Spleen (tissue), 7 donors: ENCODE measurements at regions not wholly inside any gene's neighbourhood (a gene's known extent, or its start where the extent isn't known, plus 50 kb on each side); places are given as distances from the start of the nearest gene placed in this dataset.

Source experiments
- POLR2A ChIP-seq, 3 donors: fragments of 450-650 bp; IDR thresholded peaks; one replicate each; pipeline ENCODE4 v1.5.1; 2017; ENCODE audit warnings: antibody characterized with exemption in 3 of 3, mild to moderate bottlenecking in 1 of 3
- TF ChIP-seq, protein P1 (sequence below), 11 experiments: fragments of 200-600 bp in 7 of 11; fragments of 450-650 bp in 4 of 11; sonication (generic) in 4 of 11; IDR thresholded peaks in 8 of 11; conservative IDR thresholded peaks in 3 of 11; 1 replicate in 7 of 11; 2 replicates in 4 of 11; pipeline versions ENCODE4 v1.4.0 to v1.8.0; 2016 to 2021; ENCODE audit warnings: antibody characterized with exemption in 11 of 11, inconsistent platforms in 4 of 11, mild to moderate bottlenecking in 1 of 11
- donor health status: DM: no; HTN: no; CAD: no; lungs with moderate emphysema.
- donor health status: DM: no; HTN: no; CAD: no.
- donor health status: DM: no; HTN: no; CAD: no.

DNA sequence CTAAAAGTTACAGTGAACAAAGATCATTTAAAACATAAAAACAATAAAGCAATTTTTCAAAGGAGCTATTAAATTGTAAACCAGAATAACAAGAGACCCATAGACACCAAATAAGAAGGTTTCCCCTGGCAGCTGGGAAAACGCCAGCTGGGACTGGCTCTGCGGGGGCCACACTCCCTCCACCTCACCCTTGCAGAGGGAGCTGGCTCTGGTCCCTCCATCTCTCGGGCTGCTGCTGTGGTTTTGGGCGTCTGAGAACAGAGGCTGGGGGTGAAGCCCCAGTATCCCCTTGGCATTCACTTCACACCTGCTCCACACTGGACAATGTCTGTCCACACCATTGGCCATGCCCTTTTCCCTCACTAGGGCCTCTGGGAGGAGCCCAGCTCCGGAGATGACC lies 62.1 kb upstream of the OTOS start:
- TF ChIP-seq, protein P1, sequence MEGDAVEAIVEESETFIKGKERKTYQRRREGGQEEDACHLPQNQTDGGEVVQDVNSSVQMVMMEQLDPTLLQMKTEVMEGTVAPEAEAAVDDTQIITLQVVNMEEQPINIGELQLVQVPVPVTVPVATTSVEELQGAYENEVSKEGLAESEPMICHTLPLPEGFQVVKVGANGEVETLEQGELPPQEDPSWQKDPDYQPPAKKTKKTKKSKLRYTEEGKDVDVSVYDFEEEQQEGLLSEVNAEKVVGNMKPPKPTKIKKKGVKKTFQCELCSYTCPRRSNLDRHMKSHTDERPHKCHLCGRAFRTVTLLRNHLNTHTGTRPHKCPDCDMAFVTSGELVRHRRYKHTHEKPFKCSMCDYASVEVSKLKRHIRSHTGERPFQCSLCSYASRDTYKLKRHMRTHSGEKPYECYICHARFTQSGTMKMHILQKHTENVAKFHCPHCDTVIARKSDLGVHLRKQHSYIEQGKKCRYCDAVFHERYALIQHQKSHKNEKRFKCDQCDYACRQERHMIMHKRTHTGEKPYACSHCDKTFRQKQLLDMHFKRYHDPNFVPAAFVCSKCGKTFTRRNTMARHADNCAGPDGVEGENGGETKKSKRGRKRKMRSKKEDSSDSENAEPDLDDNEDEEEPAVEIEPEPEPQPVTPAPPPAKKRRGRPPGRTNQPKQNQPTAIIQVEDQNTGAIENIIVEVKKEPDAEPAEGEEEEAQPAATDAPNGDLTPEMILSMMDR (IDR thresholded peaks at IDR 0.05 in 8 of 11, conservative IDR thresholded peaks at IDR 0.05 in 3 of 11) = no peak
- TF ChIP-seq POLR2A (IDR thresholded peaks at IDR 0.05) = no peak
